Hippocampal formation (tissue), 2 donors: ENCODE measurements at regions not wholly inside any gene's neighbourhood (a gene's known extent, or its start where the extent isn't known, plus 50 kb on each side); places are given as distances from the start of the nearest gene placed in this dataset.

Experiments
- DNase-seq, 2 donors: peaks; one replicate each; lab custom pipeline; 2025; lab: John Stamatoyannopoulos, UW

GRCh38 chr3:24837601-24838000 is 343.0 kb upstream of the THRB start:
- DNase-seq, result no peak

GRCh38 chr3:24838533-24838932 is 343.9 kb upstream of the THRB start:
- no peak for DNase-seq

GRCh38 chr3:24843955-24844354 is 349.3 kb upstream of the THRB start:
- DNase-seq, result no peak

GRCh38 chr3:24845524-24846155 is 351.0 kb upstream of the THRB start:
- DNase-seq, result no peak

- DNase-seq, result no peak
Measured at GRCh38 chr3:24846286-24846860, 351.7 kb upstream of the THRB start.

- DNase-seq, result no peak
Measured at GRCh38 chr3:24850245-24850644, 355.6 kb upstream of the THRB start.

- DNase-seq, result no peak
Measured at GRCh38 chr3:24853685-24854490, 359.2 kb upstream of the THRB start.

- no peak for DNase-seq
Measured at GRCh38 chr3:24854748-24855147, 360.1 kb upstream of the THRB start.

- DNase-seq, result no peak
Measured at GRCh38 chr3:24857945-24858344, 363.3 kb upstream of the THRB start.

- DNase-seq, result no peak
Measured at GRCh38 chr3:24863215-24863614, 368.6 kb upstream of the THRB start.

- no peak for DNase-seq
Measured at GRCh38 chr3:24867783-24868182, 373.1 kb upstream of the THRB start.

GRCh38 chr3:24881239-24881638 is 386.6 kb upstream of the THRB start:
- DNase-seq, result no peak

GRCh38 chr3:24886501-24886900 is 391.9 kb upstream of the THRB start:
- no peak for DNase-seq

- DNase-seq, result no peak
Measured at GRCh38 chr3:24890012-24890411, 395.4 kb upstream of the THRB start.

GRCh38 chr3:24899373-24899772 is 404.7 kb upstream of the THRB start:
- DNase-seq, result no peak

- no peak for DNase-seq
Measured at GRCh38 chr3:24899901-24900603, 405.4 kb upstream of the THRB start.

GRCh38 chr3:24905266-24905665 is 410.6 kb upstream of the THRB start:
- DNase-seq, result no peak

GRCh38 chr3:24907106-24907505 is 412.5 kb upstream of the THRB start:
- no peak for DNase-seq

- no peak for DNase-seq
Measured at GRCh38 chr3:24911076-24911475, 416.4 kb upstream of the THRB start.

GRCh38 chr3:24915639-24916038 is 421.0 kb upstream of the THRB start:
- no peak for DNase-seq

- no peak for DNase-seq
Measured at GRCh38 chr3:24917908-24918307, 423.3 kb upstream of the THRB start.

- DNase-seq, result no peak
Measured at GRCh38 chr3:24923570-24923969, 428.9 kb upstream of the THRB start.

GRCh38 chr3:24929521-24929920 is 434.9 kb upstream of the THRB start:
- DNase-seq, result no peak
